SIG-M5 (cell line): ENCODE measurements at regions not wholly inside any gene's neighbourhood (a gene's known extent, or its start where the extent isn't known, plus 50 kb on each side); places are given as distances from the start of the nearest gene placed in this dataset.
"Not testable (repeated sequence)": the region's sequence is repeated elsewhere in the genome, so short reads cannot be mapped to it uniquely, and the experiment has no call there.

Source experiments
- DNase-seq: peaks from one replicate; lab custom pipeline; 2025; lab: John Stamatoyannopoulos, UW

- DNase-seq = not testable (repeated sequence)
Measured at GRCh38 chr1:146411923-146412322, 183.1 kb upstream of the NOTCH2NLA start.

- DNase-seq = not testable (repeated sequence)
Measured at GRCh38 chr1:146409817-146410441, 181.1 kb upstream of the NOTCH2NLA start.

GRCh38 chr1:146409116-146409801 is 180.4 kb upstream of the NOTCH2NLA start:
- DNase-seq = not testable (repeated sequence)

- not testable (repeated sequence) for DNase-seq
Measured at GRCh38 chr1:146401281-146401825, 172.5 kb upstream of the NOTCH2NLA start.

- DNase-seq = not testable (repeated sequence)
Measured at GRCh38 chr1:146400173-146401121, 171.6 kb upstream of the NOTCH2NLA start.

GRCh38 chr1:146399225-146399624 is 170.4 kb upstream of the NOTCH2NLA start:
- DNase-seq = not testable (repeated sequence)

GRCh38 chr1:146396801-146397200 is 168.0 kb upstream of the NOTCH2NLA start:
- DNase-seq = not testable (repeated sequence)

- DNase-seq = not testable (repeated sequence)
Measured at GRCh38 chr1:146396242-146396641, 167.4 kb upstream of the NOTCH2NLA start.

- DNase-seq = not testable (repeated sequence)
Measured at GRCh38 chr1:146393796-146394195, 165.0 kb upstream of the NOTCH2NLA start.

GRCh38 chr1:146393154-146393553 is 164.3 kb upstream of the NOTCH2NLA start:
- DNase-seq = not testable (repeated sequence)

GRCh38 chr1:146389178-146389577 is 160.4 kb upstream of the NOTCH2NLA start:
- not testable (repeated sequence) for DNase-seq

GRCh38 chr1:146387750-146388469 is 159.1 kb upstream of the NOTCH2NLA start:
- not testable (repeated sequence) for DNase-seq

GRCh38 chr1:146386851-146387749 is 158.3 kb upstream of the NOTCH2NLA start:
- peak; percentile 99 for DNase-seq

- not testable (repeated sequence) for DNase-seq
Measured at GRCh38 chr1:146381196-146381595, 152.4 kb upstream of the NOTCH2NLA start.

- DNase-seq = peak; percentile 98
Measured at GRCh38 chr1:146376708-146377496, 148.1 kb upstream of the NOTCH2NLA start.

GRCh38 chr1:146376309-146376707 is 147.5 kb upstream of the NOTCH2NLA start:
- DNase-seq = not testable (repeated sequence)

GRCh38 chr1:146375108-146375507 is 146.3 kb upstream of the NOTCH2NLA start:
- DNase-seq = not testable (repeated sequence)

GRCh38 chr1:146369940-146370339 is 141.1 kb upstream of the NOTCH2NLA start:
- not testable (repeated sequence) for DNase-seq

- not testable (repeated sequence) for DNase-seq
Measured at GRCh38 chr1:146355373-146355772, 126.6 kb upstream of the NOTCH2NLA start.
